ENCODE measurements at regions not wholly inside any gene's neighbourhood (a gene's known extent, or its start where the extent isn't known, plus 50 kb on each side); places are given as distances from the start of the nearest gene placed in this dataset.
"Not testable (repeated sequence)": the region's sequence is repeated elsewhere in the genome, so short reads cannot be mapped to it uniquely, and the experiment has no call there.

DNA sequence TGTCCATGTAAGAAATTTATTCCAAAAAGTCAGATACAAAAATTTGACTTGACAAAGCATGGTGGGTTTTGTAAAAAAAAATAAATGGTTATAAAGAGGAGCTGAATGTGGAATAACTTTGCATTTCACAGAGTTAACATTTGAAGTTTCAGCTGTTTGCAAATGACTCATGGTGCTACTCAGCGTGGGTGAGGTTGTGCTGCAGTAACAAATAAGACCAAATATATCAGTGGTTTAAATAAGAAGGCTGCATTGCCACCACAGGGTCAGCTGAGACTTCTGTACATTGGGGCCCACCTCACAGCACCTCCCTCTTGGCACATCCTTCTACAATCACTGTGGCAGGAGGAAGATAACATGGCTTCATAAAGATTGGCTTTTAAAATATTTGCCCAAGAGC is 272.5 kb upstream of the SULF2 start:
- DNase-seq, result no peak

DNA sequence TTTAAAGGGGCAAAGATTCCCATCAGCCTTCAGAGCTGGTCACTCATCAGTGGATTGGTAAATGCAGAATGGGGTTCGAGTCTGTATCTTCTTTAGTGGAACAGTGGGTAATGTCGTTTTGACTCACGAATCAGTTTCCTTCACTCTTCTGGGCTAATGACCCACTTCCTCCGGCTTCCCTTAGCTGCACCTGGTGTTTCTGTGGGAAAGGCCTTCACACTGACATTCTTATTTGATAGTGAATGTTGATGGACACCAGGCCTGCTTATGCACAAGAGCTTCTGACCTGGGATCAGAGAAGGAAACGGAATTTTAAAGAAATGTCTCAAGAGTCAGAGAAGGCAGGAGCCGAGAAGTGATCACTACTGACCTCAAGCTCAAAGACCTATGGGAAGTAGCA is 272.0 kb upstream of the SULF2 start:
- no peak for DNase-seq

DNA sequence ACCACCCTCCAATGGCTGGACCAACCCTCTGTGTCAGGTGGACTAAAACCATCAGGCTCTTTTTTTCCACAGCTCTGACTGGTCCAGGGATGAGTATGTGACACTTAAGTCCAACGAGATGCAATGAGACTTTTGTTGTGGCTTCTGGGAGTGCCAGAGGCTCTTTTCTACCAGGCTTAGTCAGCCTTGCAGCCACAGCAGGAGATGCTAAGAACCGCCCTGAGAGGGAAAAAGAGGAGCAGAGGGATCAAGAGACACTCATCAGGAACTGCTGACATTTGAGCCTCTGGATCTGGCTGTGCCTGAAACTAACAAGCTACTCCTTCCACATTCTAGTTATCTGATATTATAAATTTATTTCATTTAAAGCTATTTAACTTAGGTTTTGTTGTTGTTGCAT is 270.9 kb upstream of the SULF2 start:
- DNase-seq, result no peak

GRCh38 chr20:48054051-48054450 is 268.8 kb upstream of the SULF2 start:
- DNase-seq, result no peak

- DNase-seq, result no peak
Observed at GRCh38 chr20:48052475-48052835, 267.2 kb upstream of the SULF2 start.

- DNase-seq, result no peak
Observed at GRCh38 chr20:48051794-48052474, 266.7 kb upstream of the SULF2 start.

DNA sequence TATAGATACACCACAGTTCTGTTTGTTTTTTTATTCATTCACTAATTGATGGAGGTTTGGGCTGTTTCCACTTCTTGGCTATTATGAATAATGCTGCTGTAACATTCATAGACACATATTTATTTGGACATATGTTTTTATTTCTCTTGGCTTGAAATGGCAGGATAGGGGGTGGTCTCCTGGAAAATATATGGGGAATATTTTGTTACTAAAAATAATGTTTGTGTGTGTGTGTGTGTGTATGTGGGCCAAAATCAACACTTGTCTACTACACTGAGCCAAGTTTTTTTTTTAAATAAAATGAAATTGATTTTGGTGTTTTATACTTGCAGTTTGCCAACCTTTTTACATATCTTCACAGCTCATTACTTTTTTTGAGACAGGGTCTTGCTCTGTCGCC is 264.4 kb upstream of the SULF2 start:
- no peak for DNase-seq

- DNase-seq, result no peak
Observed at GRCh38 chr20:48049171-48049570, 263.9 kb upstream of the SULF2 start.

DNA sequence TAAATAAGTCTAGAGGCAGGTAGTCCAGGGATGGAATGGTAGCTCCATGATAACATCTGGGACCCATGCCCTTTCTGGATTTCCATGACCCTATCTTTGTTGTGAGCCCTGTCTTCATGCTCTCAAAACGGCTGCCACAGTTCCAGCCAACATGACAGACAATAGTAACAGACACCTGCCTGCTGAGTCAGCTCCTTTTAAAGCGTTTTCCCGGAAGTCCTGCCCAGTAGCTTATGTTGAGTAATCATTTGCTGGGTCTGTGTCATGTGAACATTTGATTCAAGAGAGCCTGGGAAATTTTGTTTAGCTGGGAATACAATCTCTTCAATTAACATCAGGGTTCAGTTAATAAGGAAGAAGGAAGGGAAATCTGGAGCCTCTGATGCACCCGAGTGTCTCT is 262.2 kb upstream of the SULF2 start:
- DNase-seq, result no peak

GRCh38 chr20:48042628-48043027 is 257.3 kb upstream of the SULF2 start:
- DNase-seq, result no peak

GRCh38 chr20:48041078-48041780 is 255.9 kb upstream of the SULF2 start:
- no peak for DNase-seq

DNA sequence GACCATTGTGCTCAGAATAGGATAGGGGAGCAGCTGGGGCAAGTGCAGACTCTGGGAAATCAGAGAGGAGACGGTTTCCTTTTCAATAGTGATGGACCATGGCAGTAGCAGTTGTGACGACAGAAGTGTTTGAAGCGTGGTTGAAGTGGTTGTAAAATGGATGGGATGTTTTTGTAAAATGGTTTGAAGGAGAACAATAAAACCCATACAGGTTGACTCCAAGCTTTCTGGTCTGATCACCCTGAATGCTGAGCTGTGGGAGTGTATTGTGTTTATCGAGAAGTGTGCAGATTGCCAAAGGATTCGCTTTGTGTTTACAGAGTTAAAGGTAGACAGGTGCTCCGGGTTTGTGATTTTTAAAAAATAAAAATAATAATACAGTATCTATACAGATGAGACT is 255.2 kb upstream of the SULF2 start:
- DNase-seq, result no peak

DNA sequence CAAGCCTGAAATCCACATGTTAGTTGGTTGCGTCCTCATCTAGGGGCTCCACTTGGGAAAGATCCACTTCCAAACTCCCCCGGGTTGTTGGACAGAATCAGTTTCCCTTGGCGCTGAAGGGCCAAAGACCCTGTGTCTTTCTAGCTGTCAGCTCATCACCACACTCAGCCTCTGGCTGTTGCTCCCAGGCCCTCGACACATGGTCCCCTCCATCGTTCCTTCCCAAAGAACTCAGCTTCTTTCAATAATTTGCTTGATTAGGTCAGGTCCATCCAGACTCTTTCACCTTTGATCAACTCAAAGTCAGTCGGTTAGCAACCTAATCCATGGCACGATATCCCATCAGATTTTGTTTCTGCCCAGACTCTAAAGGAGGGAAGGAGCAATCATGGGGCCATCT is 254.8 kb upstream of the SULF2 start:
- no peak for DNase-seq

DNA sequence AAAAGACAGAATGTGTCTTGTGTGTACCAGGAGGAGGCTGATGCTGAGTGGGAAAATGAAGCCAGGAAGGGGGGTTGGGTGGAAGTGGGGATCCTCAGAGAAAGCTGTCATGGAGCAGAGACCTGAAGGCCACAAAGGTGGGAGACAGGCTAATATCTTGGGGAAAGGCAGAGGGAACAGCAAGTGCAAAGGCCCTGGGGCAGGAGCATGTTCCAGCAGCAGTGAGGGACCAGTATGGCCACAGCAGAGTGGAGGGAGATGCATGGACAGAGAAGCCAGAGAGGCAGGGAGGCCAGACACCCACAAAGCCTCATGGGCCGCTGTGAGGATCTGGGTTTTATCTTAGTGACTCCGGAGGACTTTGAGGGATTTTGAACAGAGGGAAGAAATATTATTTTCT is 254.2 kb upstream of the SULF2 start:
- DNase-seq, result no peak

- no peak for DNase-seq
Observed at GRCh38 chr20:48038713-48039112, 253.4 kb upstream of the SULF2 start.

DNA sequence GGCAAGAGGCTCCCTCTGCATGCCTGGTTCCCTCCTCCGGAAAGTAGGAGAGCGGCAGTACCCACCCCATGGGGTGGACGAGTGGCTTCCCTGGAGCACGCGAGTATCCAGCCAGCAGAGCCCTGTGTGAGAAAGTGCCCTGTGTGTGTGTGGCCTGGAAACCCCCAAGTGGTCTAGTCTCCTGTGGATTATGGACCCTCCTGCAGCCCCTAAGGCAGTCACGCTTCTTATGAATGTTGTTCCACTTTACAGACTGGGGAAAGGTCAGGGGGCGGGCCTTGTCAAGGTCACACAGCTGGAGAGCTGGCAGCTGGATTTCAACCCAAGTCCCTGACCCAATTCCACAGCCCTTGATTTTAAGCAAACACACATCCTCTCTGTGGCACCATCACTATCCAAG is 252.5 kb upstream of the SULF2 start:
- DNase-seq, result not testable (repeated sequence)

GRCh38 chr20:48035961-48036731 is 250.9 kb upstream of the SULF2 start:
- DNase-seq, result no peak

GRCh38 chr20:48034751-48035150 is 249.5 kb upstream of the SULF2 start:
- DNase-seq, result no peak

- not testable (repeated sequence) for DNase-seq
Observed at GRCh38 chr20:48033005-48033404, 247.7 kb upstream of the SULF2 start.

- no peak for DNase-seq
Observed at GRCh38 chr20:48031122-48031521, 245.8 kb upstream of the SULF2 start.

DNA sequence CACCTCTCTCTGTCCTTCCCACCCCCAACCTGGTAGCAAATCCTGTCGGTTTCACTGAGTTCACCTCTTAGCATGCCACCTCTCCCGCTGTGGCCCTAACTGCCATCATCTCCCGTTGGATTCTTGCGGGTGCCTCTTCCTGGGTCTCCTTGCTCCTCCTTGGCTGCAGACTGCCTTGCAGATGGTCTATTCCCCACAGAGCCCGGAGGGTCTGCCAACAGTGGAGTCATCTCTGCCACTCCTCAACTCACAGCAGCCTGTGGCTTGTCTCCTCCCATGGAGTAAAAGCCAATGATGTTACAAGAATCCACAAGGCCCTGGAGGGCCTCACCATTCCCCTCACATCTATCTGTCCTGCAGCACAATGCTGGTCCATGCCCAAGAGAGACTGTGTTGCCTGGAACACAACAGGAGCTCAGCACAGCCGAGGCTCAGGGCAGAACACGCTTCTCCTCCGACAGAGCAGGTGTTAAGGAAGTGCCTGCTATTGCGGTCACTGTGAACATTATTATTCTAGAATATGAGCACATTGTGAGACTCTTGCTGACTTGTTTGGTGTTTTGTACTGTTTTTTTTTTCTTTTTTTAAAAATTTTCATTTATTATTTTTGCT is 241.8 kb upstream of the SULF2 start:
- DNase-seq, result no peak

DNA sequence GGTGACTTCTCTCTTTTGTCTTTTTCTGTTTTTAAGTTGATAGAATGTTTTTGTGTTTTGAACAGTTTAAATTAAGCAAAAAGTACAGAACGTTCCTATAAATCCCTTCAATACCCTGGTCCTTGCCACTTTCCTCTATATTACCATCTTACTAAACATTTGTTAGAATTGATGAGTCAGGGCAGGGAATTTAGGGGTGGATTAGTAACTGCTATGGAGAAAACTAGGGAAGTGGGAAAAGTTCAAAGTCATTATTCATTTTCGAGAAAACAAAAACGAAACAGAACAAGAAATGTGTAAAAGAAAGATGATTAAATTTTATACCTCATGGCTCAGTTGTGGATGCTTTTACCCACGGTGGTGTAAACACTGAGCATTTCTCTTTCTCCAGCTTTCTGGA is 240.4 kb upstream of the SULF2 start:
- DNase-seq, result peak; percentile 53

DNA sequence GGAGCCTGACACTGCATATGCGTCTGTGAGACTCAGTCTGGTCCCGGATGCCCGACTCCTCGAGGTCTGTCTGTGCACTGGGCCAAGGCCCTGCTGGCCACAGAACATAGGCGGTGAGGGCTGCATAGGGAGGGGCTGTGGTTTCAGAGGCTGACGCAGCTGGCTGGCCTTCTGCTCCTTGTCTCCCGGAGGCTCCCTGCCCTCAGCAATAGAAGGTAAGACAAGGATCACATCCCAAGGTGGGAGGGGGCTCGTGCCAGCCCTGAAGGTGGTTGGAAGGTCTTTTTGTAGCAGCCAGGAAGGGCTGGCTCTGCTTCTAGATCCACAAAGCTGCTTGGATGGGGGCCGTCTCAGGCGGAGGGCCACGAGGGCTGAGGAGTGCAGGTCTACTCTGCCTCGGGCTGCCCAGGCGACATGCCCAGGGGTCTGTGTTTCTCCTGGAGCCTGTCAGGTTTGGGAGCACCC is 239.8 kb upstream of the SULF2 start:
- no peak for DNase-seq

DNA sequence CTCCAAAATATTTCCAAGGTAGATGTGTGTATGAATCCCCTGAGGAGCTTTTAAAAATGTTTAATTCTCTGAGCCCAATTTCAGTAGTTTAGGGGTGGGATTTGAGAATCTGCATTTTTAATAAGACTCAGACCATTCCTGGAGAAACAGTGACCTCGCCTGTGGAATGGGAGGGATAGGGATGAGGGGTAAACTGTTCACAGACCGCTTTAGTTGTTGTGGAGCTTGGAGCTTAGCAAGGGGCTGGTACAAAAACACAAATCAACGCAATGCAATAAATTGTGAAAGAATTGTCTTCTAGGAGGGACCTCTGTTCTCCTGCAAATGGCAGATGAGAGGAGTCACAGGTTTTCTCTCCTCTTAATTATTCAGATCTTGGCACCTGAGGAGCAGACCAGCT is 239.3 kb upstream of the SULF2 start:
- no peak for DNase-seq
